ENCODE measurements at regions not wholly inside any gene's neighbourhood (a gene's known extent, or its start where the extent isn't known, plus 50 kb on each side); places are given as distances from the start of the nearest gene placed in this dataset.
"Not testable (repeated sequence)": the region's sequence is repeated elsewhere in the genome, so short reads cannot be mapped to it uniquely, and the experiment has no call there.

DNA sequence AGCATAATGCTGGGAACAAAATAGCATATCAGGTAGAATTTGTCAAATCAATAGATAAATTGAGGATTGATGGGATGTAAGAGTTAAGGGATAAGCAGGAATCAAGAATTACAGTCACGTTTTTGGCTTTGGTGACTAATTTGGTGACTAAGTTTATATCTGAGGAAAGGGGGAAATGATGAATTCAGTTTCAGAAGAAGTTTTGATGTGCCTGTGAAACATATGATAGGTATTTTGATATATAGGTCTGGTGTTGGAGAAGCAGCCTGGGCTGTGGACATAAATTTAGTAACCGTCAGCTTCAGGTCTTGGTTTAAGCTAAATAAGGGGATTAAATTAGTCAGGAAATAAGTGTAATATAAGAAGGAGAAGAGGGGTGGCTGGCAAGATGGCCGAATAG lies 79.0 kb upstream of the EDA2R start:
- CTCF ChIA-PET, result interaction anchor here (0.8 to 1.1 kb wide), 2 partner anchors 9 to 11 kb away, joined by 3 read pairs; no protein-coding TSS in a partner anchor
- POLR2A ChIA-PET, result no interaction called here
- Mint-ChIP-seq H3K4me3 (no peak overlapping the region), H3K36me3 (ENCODE audit: low read depth) (no peaks in the 10 kb centered on the region), H3K4me1 (no peaks in the 10 kb centered on the region), H3K27ac (no peak overlapping the region), H3K27me3 (no peaks in the 10 kb centered on the region), H3K9me3 (no peaks in the 10 kb centered on the region)
- no peak for DNase-seq

DNA sequence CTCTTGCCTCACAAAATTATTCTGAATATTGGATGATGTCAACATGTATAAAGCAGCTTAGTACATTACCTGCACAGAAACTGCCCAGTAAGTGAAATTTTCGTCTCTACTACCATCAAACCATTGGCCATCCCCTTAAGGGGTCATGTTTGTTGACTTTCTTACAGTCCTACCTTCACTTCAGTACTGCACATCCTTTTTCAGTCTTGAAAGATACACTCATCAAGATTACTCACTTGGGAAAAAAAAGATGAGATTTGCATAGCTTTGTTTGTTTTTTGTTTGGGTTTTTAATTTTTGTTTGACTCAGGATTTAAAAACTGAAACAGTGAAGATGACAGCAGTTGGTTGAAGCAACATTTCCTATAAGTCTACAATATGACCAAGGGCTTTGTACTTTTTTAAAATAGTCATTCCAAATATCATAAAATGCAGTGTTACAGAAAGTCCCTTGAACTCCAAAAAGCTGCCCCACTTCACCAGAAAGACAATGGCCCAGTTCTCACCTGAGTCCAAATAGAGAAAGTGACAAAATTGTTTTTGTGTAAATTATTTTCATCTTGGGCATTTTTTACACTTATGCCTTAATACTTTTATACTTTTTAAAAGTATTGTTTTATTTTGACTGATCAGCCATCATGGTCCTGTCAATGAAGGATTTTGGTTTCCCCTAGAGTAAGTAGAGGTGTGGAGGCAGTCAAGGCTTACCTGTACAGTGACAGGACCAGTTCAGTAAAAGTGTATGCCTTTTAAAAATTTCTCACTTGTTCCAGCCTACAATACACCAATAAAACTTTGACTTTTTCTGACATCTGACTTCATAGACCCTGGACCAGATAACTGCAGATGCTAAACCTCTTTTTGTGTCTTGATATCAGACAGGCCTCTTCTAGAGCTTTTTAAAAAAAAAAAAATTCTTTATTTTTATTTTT lies 59.7 kb upstream of the EDA2R start:
- no peak for DNase-seq
- Mint-ChIP-seq H3K4me3 (no peak overlapping the region), H3K9me3 (peaks cover 2% of the 10 kb centered on the region), H3K27ac (no peak overlapping the region), H3K36me3 (ENCODE audit: low read depth) (no peaks in the 10 kb centered on the region), H3K4me1 (no peaks in the 10 kb centered on the region), H3K27me3 (no peaks in the 10 kb centered on the region)
- CTCF ChIA-PET, result no interaction called here
- POLR2A ChIA-PET, result no interaction called here

DNA sequence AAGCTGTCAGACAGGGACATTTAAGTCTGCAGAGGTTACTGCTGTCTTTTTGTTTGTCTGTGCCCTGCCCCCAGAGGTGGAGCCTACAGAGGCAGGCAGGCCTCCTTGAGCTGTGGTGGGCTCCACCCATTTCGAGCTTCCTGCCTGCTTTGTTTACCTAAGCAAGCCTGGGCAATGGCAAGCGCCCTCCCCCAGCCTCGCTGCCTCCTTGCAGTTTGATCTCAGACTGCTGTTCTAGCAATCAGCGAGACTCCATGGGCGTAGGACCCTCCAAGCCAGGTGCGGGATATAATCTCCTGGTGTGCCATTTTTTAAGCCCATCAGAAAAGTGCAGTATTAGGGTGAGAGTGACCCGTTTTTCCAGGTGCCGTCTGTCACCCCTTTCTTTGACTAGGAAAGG lies 53.6 kb upstream of the EDA2R start:
- H3K27me3 Mint-ChIP-seq; H3K4me3 Mint-ChIP-seq; POLR2A ChIA-PET; H3K4me1 Mint-ChIP-seq; DNase-seq; H3K9me3 Mint-ChIP-seq; CTCF ChIA-PET; H3K27ac Mint-ChIP-seq; H3K36me3 Mint-ChIP-seq (ENCODE audit: low read depth): not testable (repeated sequence)

Measured in activated CD4-positive, alpha-beta T cell treated with anti-CD3 and anti-CD28 coated beads, Interleukin-2, amount 10 ng/mL, durations not matched to agents 7 days and 5 days (primary cell).